Stimulated activated CD4-positive, alpha-beta T cell treated with anti-CD3 and anti-CD28 coated beads, Interleukin-12 subunit alpha, Interleukin-12 subunit beta, amount 100 ng/mL, for 48 hours (primary cell): ENCODE measurements at regions not wholly inside any gene's neighbourhood (a gene's known extent, or its start where the extent isn't known, plus 50 kb on each side); places are given as distances from the start of the nearest gene placed in this dataset.

Source experiments
- DNase-seq, 3 donors: peaks; one replicate each; pipeline ENCODE4 v3.0.0-alpha.2; 2020; ENCODE audit warnings: low read depth in 2 of 3, low spot score in 1 of 3

GRCh38 chr14:22007784-22008412, 334.3 kb upstream of the OR4E1 start:
- no peak for DNase-seq

GRCh38 chr14:22007363-22007762, 333.7 kb upstream of the OR4E1 start:
- no peak for DNase-seq

DNA sequence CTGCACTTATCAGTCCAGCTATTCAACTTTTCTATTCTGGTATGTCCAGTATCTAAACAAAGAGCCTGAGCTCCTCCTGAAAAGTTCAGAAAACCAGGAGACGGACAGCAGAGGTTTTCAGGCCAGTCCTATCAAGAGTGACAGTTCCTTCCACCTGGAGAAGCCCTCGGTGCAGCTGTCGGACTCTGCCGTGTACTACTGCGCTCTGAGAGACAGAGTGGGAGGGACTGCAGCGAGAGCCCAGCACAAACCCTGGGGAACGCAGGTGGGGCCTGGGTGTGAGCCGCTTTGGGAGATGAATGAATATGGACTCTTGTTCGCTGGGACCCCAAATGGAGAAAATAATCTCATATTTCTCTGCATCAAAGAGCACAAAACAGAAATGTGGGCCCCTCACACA, 329.8 kb upstream of the OR4E1 start:
- DNase-seq, result no peak

DNA sequence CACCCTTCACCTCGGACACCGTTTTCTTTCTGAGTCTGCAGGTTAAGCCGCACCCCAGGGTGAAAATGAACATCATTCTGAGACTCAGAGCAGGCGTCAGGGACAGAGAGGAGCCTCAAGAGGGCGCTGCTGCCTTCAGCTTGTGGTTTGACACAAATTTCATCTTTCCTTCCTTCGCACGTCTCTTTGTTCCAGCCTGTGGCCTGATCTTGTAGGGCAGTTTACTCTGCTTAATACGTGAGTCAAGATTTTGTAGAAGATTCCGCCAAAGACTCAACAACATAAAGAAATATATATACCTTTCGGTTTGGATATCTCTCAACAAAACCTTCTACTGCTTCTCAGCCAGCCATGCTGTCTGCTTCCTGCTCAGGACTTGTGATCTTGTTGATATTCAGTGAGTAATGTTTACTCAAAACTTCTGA, 329.3 kb upstream of the OR4E1 start:
- peak; percentile 59 to 70 (median 61) for DNase-seq

DNA sequence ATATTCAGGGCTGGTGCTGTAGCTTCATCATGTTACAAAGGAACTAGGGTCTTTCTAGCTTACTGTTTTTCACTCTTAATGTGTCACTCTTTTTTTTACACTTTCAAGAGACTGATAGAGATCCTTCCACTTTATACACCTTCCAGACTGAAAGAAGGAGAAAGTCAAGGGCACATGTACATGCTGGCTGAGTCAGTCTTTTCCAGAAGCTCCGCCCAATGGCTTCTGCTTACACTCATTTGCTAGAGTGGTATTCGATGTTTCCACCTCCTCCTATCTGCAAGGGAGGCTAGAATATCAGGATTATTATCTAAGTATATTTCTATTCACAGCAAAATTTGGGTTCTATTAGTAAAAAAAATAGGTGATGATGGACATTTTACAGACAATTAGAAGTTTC, 325.8 kb upstream of the OR4E1 start:
- DNase-seq, result no peak

- DNase-seq, result no peak
These were observed 323.7 kb upstream of the OR4E1 start for GRCh38 chr14:21997300-21997699.

DNA sequence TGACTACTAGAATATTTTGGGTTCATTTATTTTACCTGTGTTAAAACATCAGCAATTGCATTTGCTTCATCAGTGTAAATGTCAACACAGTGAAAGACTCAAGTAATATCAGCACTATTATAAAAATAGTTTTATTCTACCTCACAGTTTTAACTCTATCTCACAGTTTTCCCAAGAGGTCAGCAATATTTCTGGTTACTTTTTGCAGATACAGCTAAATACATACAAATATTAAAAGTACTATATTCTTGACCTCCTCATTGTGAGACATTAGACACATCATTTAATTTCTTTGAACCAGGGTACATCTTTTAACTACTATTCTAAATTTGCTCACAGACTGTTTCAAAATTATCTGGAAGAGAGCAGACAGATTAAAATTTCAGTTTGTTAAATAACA, 321.7 kb upstream of the OR4E1 start:
- DNase-seq, result no peak

DNA sequence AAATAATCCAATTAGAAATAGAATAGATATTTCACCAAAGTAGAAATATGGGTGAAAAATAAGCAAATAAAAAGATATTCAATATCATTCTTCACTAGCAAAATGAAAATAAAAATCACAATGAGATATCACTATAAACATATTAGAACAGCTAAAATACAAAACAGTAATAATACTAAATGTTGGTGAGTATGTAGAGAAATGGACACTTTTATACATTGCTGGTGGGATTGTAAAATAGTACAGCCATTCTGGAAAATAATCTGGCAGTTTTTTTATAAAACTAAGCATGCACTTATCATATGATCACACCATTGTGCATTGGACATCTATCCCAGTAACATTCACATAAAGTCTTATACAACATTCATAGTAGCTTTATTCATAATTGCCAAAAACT, 320.2 kb upstream of the OR4E1 start:
- no peak for DNase-seq

DNA sequence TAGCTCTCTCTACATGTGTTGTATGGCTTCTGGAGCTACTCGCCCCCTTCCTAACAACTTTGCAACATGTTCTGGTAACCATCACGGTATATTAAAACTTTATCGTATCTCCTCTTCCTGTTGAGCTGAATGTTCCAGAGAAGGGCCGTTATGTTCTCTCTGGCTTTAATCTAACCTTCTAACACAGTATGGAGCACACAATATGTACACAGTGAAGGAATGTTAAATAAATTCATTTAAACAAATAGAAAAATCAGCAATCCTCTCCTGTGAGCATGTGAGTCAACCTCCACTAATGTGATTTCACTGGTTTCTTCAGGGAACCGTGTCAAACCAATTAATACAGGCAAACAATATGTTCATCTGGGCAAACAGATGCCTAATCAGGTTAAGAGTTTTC, 319.5 kb upstream of the OR4E1 start:
- no peak for DNase-seq

DNA sequence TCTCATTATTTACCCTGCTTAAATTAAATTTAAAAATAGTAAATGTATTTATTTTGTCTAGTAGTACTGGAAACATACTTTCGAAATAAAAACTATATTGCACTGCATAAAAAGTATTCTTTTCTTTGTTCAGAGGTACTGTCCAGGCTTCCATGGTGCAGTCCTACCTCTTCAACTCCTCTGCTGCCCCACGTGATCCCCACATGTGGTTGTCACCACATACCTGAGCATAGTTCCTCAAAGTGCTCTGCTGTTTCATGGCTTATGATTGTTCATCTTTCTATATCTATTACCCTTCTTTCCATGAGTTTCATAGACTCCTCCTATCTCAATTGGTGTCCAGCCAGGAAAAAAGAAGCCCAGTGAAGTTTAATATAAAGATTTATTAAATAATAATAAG, 317.5 kb upstream of the OR4E1 start:
- no peak for DNase-seq

DNA sequence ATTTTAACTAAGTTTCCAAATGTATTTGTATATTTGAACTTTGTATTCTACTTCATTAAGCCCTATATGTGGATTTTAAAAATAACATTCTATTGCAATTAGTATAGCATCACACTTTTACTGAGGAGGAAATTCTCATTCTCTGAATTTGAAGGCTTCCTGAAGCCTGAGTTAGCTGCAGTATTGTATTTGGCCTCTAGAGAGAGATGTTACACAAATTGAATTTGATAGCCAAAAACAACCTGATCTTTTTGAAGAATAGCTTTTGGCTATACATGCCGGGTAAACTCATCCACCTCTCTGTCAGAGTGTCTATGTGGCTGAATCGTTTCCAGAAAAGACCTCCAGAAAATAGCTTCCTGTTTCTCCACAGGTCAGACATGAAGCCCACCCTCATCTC, 316.5 kb upstream of the OR4E1 start:
- no peak for DNase-seq

- DNase-seq, result no peak
These were observed 315.5 kb upstream of the OR4E1 start for GRCh38 chr14:21989090-21989489.

DNA sequence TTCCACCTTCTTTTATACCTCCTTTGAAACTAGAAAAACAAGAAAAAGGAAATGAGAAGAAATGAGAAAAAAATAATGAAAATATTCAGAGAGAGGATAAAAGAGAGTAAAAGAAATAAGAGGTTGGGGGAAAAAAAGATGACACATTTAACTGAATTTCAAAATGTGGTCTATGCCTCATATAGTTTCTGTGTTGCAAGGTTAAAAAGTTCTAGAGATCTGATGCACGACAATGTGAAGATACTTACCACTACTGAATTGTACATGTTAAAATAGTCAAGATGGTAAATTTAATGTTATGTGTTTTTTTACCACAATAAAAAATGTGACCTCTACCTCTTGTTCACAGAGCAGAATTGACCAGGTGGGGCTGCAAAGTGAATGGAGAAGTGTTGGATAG, 314.8 kb upstream of the OR4E1 start:
- DNase-seq, result no peak

- DNase-seq, result no peak
These were observed 314.3 kb upstream of the OR4E1 start for GRCh38 chr14:21987937-21988336.

DNA sequence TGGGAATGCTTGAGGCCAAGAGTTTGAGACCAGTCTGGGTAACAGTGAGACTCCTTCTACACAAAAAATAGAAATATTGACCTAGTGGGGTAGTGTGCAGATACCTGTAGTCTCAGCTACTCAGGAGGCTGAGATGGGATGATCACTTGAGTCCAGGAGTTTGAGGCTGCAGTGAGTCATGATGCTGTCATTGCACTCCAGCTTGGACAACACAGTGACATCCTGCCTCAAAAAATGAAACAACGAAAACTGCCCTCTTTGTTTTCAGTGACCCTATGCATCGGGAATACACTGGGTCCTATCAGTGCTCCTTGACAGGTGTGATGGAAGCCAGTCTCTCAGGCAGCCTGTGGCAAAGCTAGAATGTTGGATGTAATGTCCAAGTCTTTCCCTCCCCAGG, 311.5 kb upstream of the OR4E1 start:
- DNase-seq, result no peak

DNA sequence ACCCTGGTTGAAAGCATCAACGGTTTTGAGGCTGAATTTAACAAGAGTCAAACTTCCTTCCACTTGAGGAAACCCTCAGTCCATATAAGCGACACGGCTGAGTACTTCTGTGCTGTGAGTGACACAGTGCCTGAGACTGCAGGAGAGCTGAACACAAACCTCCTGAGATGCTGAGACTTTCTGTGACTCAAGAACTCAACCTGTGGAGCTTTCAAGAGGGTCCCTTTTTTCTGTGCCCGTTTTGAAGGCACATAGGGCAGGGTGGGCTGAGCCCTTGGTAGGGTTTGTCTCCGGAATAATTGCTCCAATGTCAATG, 305.3 kb upstream of the OR4E1 start:
- DNase-seq, result no peak

DNA sequence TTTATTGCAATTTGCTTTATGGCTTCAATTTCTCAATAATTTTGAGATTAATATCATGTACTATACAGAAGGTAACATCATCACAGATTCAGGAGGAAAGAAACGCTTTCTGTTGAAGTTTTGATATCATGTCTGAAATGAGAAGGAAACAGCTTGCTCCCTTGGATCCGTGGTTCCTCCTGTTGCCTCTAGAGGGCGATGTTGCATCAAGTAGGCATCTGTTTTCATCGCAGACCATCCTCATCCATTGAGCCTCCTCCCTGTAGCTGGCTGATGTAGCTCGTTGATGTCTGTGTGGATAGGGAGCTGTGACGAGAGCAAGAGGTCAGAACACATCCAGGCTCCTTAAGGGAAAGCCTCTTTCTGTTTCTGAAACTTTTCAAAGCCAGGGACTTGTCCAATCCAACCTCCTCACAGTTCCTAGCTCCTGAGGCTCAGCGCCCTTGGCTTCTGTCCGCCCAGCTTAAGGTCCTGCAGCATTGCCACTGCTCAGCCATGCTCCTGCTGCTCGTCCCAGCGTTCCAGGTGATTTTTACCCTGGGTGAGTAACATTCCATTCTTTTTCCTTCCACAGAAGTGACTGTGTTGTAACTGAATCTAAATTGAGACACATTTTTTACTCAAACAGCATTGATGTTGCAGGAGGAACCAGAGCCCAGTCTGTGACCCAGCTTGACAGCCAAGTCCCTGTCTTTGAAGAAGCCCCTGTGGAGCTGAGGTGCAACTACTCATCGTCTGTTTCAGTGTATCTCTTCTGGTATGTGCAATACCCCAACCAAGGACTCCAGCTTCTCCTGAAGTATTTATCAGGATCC, 304.8 kb upstream of the OR4E1 start:
- DNase-seq, result peak in 2 of 3 donors; percentile 44 to 67

GRCh38 chr14:21974741-21975140, 301.1 kb upstream of the OR4E1 start:
- no peak for DNase-seq

DNA sequence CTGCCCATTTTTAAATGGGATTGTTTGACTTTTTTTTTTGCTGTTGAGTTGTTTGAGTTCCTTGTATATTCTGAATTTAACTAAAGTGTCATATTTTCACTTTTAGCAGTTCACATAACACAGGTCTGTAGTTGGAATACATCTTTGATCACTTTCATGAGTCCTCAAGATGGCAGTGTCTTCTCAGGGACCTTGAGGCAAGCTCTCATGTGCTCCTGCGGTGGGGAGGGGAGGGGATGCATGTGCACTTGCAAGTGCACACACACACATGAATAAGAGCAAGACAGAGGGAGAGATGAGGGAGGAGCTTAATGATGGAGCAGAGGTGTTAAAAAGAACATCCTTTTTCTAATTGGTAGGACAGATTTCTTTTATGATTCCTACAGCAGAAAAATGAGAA, 291.4 kb upstream of the OR4E1 start:
- peak in 1 of 3 donors; percentile 40 for DNase-seq

DNA sequence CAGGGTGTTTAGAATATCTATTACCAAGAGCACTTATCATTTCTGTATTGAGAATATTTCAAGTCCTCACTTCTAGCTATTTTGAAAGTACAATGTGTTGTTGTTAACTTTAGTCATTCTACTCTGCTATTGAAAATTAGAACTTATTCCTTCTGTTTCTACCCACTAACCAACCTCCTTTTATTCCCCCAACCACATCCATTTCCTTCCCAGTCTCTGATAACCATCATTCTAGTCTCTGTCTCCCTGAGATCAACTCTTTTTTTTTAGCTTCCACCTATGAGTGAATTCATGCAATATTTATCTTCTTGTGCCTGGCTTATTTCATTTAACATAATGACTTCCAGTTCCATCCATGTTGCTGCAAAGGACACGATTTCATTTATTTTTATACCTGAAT, 290.6 kb upstream of the OR4E1 start:
- DNase-seq, result no peak

- no peak for DNase-seq
These were observed 287.0 kb upstream of the OR4E1 start for GRCh38 chr14:21960636-21961035.

DNA sequence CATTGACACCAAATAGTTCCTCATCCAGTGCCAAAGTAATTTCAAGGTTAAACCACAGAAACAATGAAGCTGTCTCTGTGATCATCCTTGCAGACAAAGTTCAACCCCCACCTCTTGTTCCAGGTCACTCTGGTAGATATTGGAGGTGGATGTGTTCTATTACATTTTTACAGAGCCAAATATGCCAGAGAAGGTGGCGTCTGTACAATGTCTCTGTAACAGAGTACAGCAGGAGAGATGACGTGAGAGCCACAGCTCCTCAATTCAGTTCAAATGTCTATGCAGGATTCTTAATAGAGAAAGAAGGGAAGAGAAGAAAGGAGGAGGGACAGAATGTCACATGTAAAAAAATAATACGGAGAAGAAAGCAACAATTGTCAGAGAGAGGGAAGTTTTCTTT, 268.3 kb upstream of the OR4E1 start:
- DNase-seq, result no peak
